H1 (cell line): ENCODE measurements at regions not wholly inside any gene's neighbourhood (a gene's known extent, or its start where the extent isn't known, plus 50 kb on each side); places are given as distances from the start of the nearest gene placed in this dataset.

ENCODE experiments used
- CEBPB ChIP-seq: IDR thresholded peaks from 2 replicates; pipeline ENCODE4 v1.6.1; 2012; ENCODE audit warnings: low read depth, low read length
- CREB1 ChIP-seq: IDR thresholded peaks from 2 replicates; pipeline ENCODE4 v1.6.1; 2012; ENCODE audit warnings: inconsistent platforms
- EP300 ChIP-seq, 2 experiments: IDR thresholded peaks; 1 replicate in 1 of 2; 2 replicates in 1 of 2; pipeline ENCODE4 v1.6.1; 2011 to 2012; ENCODE audit warnings: low read depth in 2 of 2, low read length in 2 of 2, mild to moderate bottlenecking in 2 of 2, borderline replicate concordance in 1 of 2, inconsistent platforms in 1 of 2, moderate library complexity in 1 of 2
- GABPA ChIP-seq: IDR thresholded peaks from 2 replicates; pipeline ENCODE4 v1.6.1; 2011; ENCODE audit warnings: mild to moderate bottlenecking, low read length, moderate library complexity, borderline replicate concordance; ENCODE audit not compliant: insufficient read depth
- SIX5 ChIP-seq: IDR thresholded peaks from 2 replicates; pipeline ENCODE4 v1.6.1; 2011; ENCODE audit warnings: mild to moderate bottlenecking, low read depth, low read length
- TAF7 ChIP-seq: optimal IDR thresholded peaks from 2 replicates; pipeline ENCODE3; 2011; ENCODE audit warnings: low read depth, mild to moderate bottlenecking, inconsistent platforms, low read length, moderate library complexity, borderline replicate concordance
- TF ChIP-seq, protein P1 (sequence below): fragments of 300-600 bp; sonication (generic); IDR thresholded peaks from 2 replicates; pipeline ENCODE4 v1.7.1; 2012; ENCODE audit warnings: low read length, moderate library complexity, mild to moderate bottlenecking, inconsistent platforms; ENCODE audit not compliant: insufficient replicate concordance

DNA sequence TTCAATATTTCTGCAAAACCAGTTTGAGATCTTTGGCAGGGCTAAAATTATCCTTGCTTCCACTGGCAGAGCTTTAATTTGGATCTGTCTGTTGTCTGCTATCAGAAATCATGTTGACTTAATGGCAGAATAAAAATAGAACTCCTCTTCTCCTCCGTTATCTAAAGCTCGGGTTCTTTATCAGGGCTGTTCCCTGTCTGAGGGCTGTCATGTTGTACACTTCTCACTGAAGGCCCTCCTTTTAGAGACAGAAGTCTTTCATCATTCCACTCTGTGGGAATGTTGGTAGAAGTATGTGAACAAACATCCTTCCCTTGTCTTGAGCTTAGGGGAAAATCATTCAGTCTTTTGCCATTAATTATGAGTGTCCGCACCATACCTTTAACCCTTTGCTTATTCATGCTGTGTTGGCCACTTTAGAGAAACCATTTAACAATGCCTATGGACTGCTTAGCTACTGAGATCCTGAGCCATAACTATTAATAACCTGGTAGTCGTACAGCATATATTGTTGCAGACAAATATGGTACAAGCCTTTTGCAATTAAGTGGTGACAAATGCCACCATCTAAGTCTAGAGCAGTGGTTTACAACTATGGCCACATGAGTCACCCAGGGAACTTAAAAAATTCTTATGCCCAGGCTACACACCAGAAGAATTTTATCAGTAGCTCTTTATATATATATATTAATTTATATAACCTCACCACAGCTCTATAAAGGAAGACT is 226.0 kb upstream of the TPM1 start (continued):
- TF ChIP-seq, protein P1, sequence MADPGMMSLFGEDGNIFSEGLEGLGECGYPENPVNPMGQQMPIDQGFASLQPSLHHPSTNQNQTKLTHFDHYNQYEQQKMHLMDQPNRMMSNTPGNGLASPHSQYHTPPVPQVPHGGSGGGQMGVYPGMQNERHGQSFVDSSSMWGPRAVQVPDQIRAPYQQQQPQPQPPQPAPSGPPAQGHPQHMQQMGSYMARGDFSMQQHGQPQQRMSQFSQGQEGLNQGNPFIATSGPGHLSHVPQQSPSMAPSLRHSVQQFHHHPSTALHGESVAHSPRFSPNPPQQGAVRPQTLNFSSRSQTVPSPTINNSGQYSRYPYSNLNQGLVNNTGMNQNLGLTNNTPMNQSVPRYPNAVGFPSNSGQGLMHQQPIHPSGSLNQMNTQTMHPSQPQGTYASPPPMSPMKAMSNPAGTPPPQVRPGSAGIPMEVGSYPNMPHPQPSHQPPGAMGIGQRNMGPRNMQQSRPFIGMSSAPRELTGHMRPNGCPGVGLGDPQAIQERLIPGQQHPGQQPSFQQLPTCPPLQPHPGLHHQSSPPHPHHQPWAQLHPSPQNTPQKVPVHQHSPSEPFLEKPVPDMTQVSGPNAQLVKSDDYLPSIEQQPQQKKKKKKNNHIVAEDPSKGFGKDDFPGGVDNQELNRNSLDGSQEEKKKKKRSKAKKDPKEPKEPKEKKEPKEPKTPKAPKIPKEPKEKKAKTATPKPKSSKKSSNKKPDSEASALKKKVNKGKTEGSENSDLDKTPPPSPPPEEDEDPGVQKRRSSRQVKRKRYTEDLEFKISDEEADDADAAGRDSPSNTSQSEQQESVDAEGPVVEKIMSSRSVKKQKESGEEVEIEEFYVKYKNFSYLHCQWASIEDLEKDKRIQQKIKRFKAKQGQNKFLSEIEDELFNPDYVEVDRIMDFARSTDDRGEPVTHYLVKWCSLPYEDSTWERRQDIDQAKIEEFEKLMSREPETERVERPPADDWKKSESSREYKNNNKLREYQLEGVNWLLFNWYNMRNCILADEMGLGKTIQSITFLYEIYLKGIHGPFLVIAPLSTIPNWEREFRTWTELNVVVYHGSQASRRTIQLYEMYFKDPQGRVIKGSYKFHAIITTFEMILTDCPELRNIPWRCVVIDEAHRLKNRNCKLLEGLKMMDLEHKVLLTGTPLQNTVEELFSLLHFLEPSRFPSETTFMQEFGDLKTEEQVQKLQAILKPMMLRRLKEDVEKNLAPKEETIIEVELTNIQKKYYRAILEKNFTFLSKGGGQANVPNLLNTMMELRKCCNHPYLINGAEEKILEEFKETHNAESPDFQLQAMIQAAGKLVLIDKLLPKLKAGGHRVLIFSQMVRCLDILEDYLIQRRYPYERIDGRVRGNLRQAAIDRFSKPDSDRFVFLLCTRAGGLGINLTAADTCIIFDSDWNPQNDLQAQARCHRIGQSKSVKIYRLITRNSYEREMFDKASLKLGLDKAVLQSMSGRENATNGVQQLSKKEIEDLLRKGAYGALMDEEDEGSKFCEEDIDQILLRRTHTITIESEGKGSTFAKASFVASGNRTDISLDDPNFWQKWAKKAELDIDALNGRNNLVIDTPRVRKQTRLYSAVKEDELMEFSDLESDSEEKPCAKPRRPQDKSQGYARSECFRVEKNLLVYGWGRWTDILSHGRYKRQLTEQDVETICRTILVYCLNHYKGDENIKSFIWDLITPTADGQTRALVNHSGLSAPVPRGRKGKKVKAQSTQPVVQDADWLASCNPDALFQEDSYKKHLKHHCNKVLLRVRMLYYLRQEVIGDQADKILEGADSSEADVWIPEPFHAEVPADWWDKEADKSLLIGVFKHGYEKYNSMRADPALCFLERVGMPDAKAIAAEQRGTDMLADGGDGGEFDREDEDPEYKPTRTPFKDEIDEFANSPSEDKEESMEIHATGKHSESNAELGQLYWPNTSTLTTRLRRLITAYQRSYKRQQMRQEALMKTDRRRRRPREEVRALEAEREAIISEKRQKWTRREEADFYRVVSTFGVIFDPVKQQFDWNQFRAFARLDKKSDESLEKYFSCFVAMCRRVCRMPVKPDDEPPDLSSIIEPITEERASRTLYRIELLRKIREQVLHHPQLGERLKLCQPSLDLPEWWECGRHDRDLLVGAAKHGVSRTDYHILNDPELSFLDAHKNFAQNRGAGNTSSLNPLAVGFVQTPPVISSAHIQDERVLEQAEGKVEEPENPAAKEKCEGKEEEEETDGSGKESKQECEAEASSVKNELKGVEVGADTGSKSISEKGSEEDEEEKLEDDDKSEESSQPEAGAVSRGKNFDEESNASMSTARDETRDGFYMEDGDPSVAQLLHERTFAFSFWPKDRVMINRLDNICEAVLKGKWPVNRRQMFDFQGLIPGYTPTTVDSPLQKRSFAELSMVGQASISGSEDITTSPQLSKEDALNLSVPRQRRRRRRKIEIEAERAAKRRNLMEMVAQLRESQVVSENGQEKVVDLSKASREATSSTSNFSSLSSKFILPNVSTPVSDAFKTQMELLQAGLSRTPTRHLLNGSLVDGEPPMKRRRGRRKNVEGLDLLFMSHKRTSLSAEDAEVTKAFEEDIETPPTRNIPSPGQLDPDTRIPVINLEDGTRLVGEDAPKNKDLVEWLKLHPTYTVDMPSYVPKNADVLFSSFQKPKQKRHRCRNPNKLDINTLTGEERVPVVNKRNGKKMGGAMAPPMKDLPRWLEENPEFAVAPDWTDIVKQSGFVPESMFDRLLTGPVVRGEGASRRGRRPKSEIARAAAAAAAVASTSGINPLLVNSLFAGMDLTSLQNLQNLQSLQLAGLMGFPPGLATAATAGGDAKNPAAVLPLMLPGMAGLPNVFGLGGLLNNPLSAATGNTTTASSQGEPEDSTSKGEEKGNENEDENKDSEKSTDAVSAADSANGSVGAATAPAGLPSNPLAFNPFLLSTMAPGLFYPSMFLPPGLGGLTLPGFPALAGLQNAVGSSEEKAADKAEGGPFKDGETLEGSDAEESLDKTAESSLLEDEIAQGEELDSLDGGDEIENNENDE: no peak
- no peak for TF ChIP-seq CREB1
- no peak for TF ChIP-seq CEBPB
- no peak for TF ChIP-seq EP300 (IDR thresholded peaks at IDR 0.05; ENCODE audit: borderline replicate concordance in 1 of 2, low read depth in 2 of 2, low read length in 2 of 2)
- TF ChIP-seq TAF7: no peak
- no peak for TF ChIP-seq GABPA
- no peak for TF ChIP-seq SIX5
- TF ChIP-seq, all 59 proteins: peak for 0
